ENCODE measurements at regions not wholly inside any gene's neighbourhood (a gene's known extent, or its start where the extent isn't known, plus 50 kb on each side); places are given as distances from the start of the nearest gene placed in this dataset.
"Not testable (repeated sequence)": the region's sequence is repeated elsewhere in the genome, so short reads cannot be mapped to it uniquely, and the experiment has no call there.

GRCh38 chr7:150114591-150114990 is 208.6 kb upstream of the LRRC61 start:
- H3K36me3 Mint-ChIP-seq (ENCODE audit: insufficient read depth); H3K4me3 Mint-ChIP-seq (ENCODE audit: low read depth); H3K4me1 Mint-ChIP-seq (ENCODE audit: low read depth); H3K27ac Mint-ChIP-seq; DNase-seq (ENCODE audit: low spot score, unreplicated experiment); H3K9me3 Mint-ChIP-seq (ENCODE audit: low read depth): not testable (repeated sequence)
- peaks cover 55% of the 10 kb centered on the region for H3K27me3 Mint-ChIP-seq

GRCh38 chr7:150119966-150120365 is 203.2 kb upstream of the LRRC61 start:
- H3K4me3 Mint-ChIP-seq (ENCODE audit: low read depth); DNase-seq (ENCODE audit: low spot score, unreplicated experiment); H3K9me3 Mint-ChIP-seq (ENCODE audit: low read depth); H3K27ac Mint-ChIP-seq; H3K4me1 Mint-ChIP-seq (ENCODE audit: low read depth); H3K36me3 Mint-ChIP-seq (ENCODE audit: insufficient read depth): not testable (repeated sequence)
- peaks cover 64% of the 10 kb centered on the region for H3K27me3 Mint-ChIP-seq

GRCh38 chr7:150125831-150126230 is 197.3 kb upstream of the LRRC61 start:
- not testable (repeated sequence) for H3K36me3 Mint-ChIP-seq (ENCODE audit: insufficient read depth); DNase-seq (ENCODE audit: low spot score, unreplicated experiment); H3K27ac Mint-ChIP-seq; H3K4me1 Mint-ChIP-seq (ENCODE audit: low read depth); H3K9me3 Mint-ChIP-seq (ENCODE audit: low read depth); H3K4me3 Mint-ChIP-seq (ENCODE audit: low read depth)
- peaks cover 34% of the 10 kb centered on the region for H3K27me3 Mint-ChIP-seq

GRCh38 chr7:150134451-150134850 is 188.7 kb upstream of the LRRC61 start:
- not testable (repeated sequence) for H3K9me3 Mint-ChIP-seq (ENCODE audit: low read depth); DNase-seq (ENCODE audit: low spot score, unreplicated experiment); H3K4me1 Mint-ChIP-seq (ENCODE audit: low read depth); H3K27ac Mint-ChIP-seq; H3K36me3 Mint-ChIP-seq (ENCODE audit: insufficient read depth); H3K4me3 Mint-ChIP-seq (ENCODE audit: low read depth)
- H3K27me3 Mint-ChIP-seq = peaks cover 25% of the 10 kb centered on the region

GRCh38 chr7:150135620-150136190 is 187.4 kb upstream of the LRRC61 start:
- not testable (repeated sequence) for DNase-seq (ENCODE audit: low spot score, unreplicated experiment); H3K27ac Mint-ChIP-seq; H3K9me3 Mint-ChIP-seq (ENCODE audit: low read depth); H3K4me1 Mint-ChIP-seq (ENCODE audit: low read depth); H3K4me3 Mint-ChIP-seq (ENCODE audit: low read depth); H3K36me3 Mint-ChIP-seq (ENCODE audit: insufficient read depth)
- H3K27me3 Mint-ChIP-seq = peaks cover 23% of the 10 kb centered on the region

- not testable (repeated sequence) for DNase-seq (ENCODE audit: low spot score, unreplicated experiment); H3K9me3 Mint-ChIP-seq (ENCODE audit: low read depth); H3K36me3 Mint-ChIP-seq (ENCODE audit: insufficient read depth); H3K27ac Mint-ChIP-seq; H3K4me1 Mint-ChIP-seq (ENCODE audit: low read depth); H3K4me3 Mint-ChIP-seq (ENCODE audit: low read depth)
- peaks cover 12% of the 10 kb centered on the region for H3K27me3 Mint-ChIP-seq
Observed at GRCh38 chr7:150139840-150140239, 183.3 kb upstream of the LRRC61 start.

- not testable (repeated sequence) for H3K4me3 Mint-ChIP-seq (ENCODE audit: low read depth); H3K4me1 Mint-ChIP-seq (ENCODE audit: low read depth); H3K36me3 Mint-ChIP-seq (ENCODE audit: insufficient read depth); H3K9me3 Mint-ChIP-seq (ENCODE audit: low read depth); DNase-seq (ENCODE audit: low spot score, unreplicated experiment); H3K27me3 Mint-ChIP-seq; H3K27ac Mint-ChIP-seq
Observed at GRCh38 chr7:150141525-150142345, 181.4 kb upstream of the LRRC61 start.

GRCh38 chr7:150146124-150146523 is 177.0 kb upstream of the LRRC61 start:
- H3K4me1 Mint-ChIP-seq (ENCODE audit: low read depth); H3K27ac Mint-ChIP-seq; H3K27me3 Mint-ChIP-seq; DNase-seq (ENCODE audit: low spot score, unreplicated experiment); H3K9me3 Mint-ChIP-seq (ENCODE audit: low read depth); H3K4me3 Mint-ChIP-seq (ENCODE audit: low read depth); H3K36me3 Mint-ChIP-seq (ENCODE audit: insufficient read depth): not testable (repeated sequence)

GRCh38 chr7:150147524-150147923 is 175.6 kb upstream of the LRRC61 start:
- not testable (repeated sequence) for H3K27me3 Mint-ChIP-seq; H3K9me3 Mint-ChIP-seq (ENCODE audit: low read depth); DNase-seq (ENCODE audit: low spot score, unreplicated experiment); H3K4me1 Mint-ChIP-seq (ENCODE audit: low read depth); H3K4me3 Mint-ChIP-seq (ENCODE audit: low read depth); H3K27ac Mint-ChIP-seq; H3K36me3 Mint-ChIP-seq (ENCODE audit: insufficient read depth)

- H3K9me3 Mint-ChIP-seq (ENCODE audit: low read depth); H3K36me3 Mint-ChIP-seq (ENCODE audit: insufficient read depth); DNase-seq (ENCODE audit: low spot score, unreplicated experiment); H3K4me3 Mint-ChIP-seq (ENCODE audit: low read depth); H3K4me1 Mint-ChIP-seq (ENCODE audit: low read depth); H3K27ac Mint-ChIP-seq: not testable (repeated sequence)
- peaks cover 24% of the 10 kb centered on the region for H3K27me3 Mint-ChIP-seq
Observed at GRCh38 chr7:150156015-150156414, 167.1 kb upstream of the LRRC61 start.

- not testable (repeated sequence) for DNase-seq (ENCODE audit: low spot score, unreplicated experiment); H3K4me1 Mint-ChIP-seq (ENCODE audit: low read depth); H3K27ac Mint-ChIP-seq; H3K36me3 Mint-ChIP-seq (ENCODE audit: insufficient read depth); H3K9me3 Mint-ChIP-seq (ENCODE audit: low read depth); H3K4me3 Mint-ChIP-seq (ENCODE audit: low read depth)
- peaks cover 27% of the 10 kb centered on the region for H3K27me3 Mint-ChIP-seq
Observed at GRCh38 chr7:150158696-150159095, 164.5 kb upstream of the LRRC61 start.

- not testable (repeated sequence) for H3K4me3 Mint-ChIP-seq (ENCODE audit: low read depth); H3K27ac Mint-ChIP-seq; H3K9me3 Mint-ChIP-seq (ENCODE audit: low read depth); H3K4me1 Mint-ChIP-seq (ENCODE audit: low read depth); H3K27me3 Mint-ChIP-seq; DNase-seq (ENCODE audit: low spot score, unreplicated experiment); H3K36me3 Mint-ChIP-seq (ENCODE audit: insufficient read depth)
Observed at GRCh38 chr7:150169515-150169914, 153.6 kb upstream of the LRRC61 start.

GRCh38 chr7:150169943-150170490 is 153.1 kb upstream of the LRRC61 start:
- not testable (repeated sequence) for H3K36me3 Mint-ChIP-seq (ENCODE audit: insufficient read depth); H3K27ac Mint-ChIP-seq; H3K27me3 Mint-ChIP-seq; H3K9me3 Mint-ChIP-seq (ENCODE audit: low read depth); H3K4me1 Mint-ChIP-seq (ENCODE audit: low read depth); H3K4me3 Mint-ChIP-seq (ENCODE audit: low read depth); DNase-seq (ENCODE audit: low spot score, unreplicated experiment)

Data from progenitor cell of endocrine pancreas (in vitro differentiated cells).